HEK293 (cell line): ENCODE measurements at regions not wholly inside any gene's neighbourhood (a gene's known extent, or its start where the extent isn't known, plus 50 kb on each side); places are given as distances from the start of the nearest gene placed in this dataset.

Experiments
- CTCF ChIA-PET: fragments of 350-600 bp; formaldehyde crosslinking; extraction: SDS; loops from one replicate; lab custom pipeline; 2021; ENCODE audit warnings: antibody characterized with exemption; lab: Yijun Ruan, JAX
- POLR2A ChIA-PET: fragments of 300-600 bp; formaldehyde crosslinking; extraction: SDS; loops from one replicate; lab custom pipeline; 2020; ENCODE audit warnings: antibody characterized with exemption, inconsistent platforms; lab: Yijun Ruan, JAX
- H3K27ac ChIP-seq: fragments of 200-500 bp; sonication (Bioruptor generic); 2 replicates; pipeline ENCODE4 v1.5.1; 2014; ENCODE audit warnings: low read depth, low read length, control low read depth, inconsistent platforms; ENCODE audit errors: extremely low read depth
- H3K36me3 ChIP-seq, 2 experiments: fragments of 200-500 bp in 1 of 2; sonication (Bioruptor generic) in 1 of 2; 1 replicate in 1 of 2; 2 replicates in 1 of 2; pipeline ENCODE4 v1.5.1; 2014 to 2017; ENCODE audit warnings: inconsistent platforms in 2 of 2, low read length in 2 of 2; ENCODE audit not compliant: control insufficient read depth in 2 of 2, insufficient read depth in 1 of 2
- H3K4me1 ChIP-seq: fragments of 200-500 bp; sonication (Bioruptor generic); 2 replicates; pipeline ENCODE4 v1.5.1; 2014; ENCODE audit warnings: mild to moderate bottlenecking, low read length, inconsistent platforms; ENCODE audit not compliant: control insufficient read depth, insufficient read depth
- H3K4me3 ChIP-seq: 2 replicates; pipeline ENCODE4 v1.5.1; 2011; ENCODE audit warnings: low read depth, mild to moderate bottlenecking, control low read depth, low read length, moderate library complexity
- H3K9me3 ChIP-seq: fragments of 200-500 bp; sonication (Bioruptor generic); 2 replicates; pipeline ENCODE4 v1.5.1; 2014; ENCODE audit warnings: low read depth, low read length, inconsistent platforms; ENCODE audit not compliant: control insufficient read depth, insufficient read depth
- BCL11B ChIP-seq: fragments of 450-650 bp; formaldehyde crosslinking; IDR thresholded peaks from 2 replicates; pipeline ENCODE4 v1.5.1; 2016; ENCODE audit warnings: low read depth, missing biosample characterization, missing genetic modification characterization
- GLI4 ChIP-seq: fragments of 450-650 bp; formaldehyde crosslinking; IDR thresholded peaks from 2 replicates; pipeline ENCODE4 v1.5.1; 2016; ENCODE audit warnings: missing biosample characterization, missing genetic modification characterization
- GLIS2 ChIP-seq: fragments of 450-650 bp; formaldehyde crosslinking; IDR thresholded peaks from 2 replicates; pipeline ENCODE4 v1.5.1; 2016; ENCODE audit warnings: missing biosample characterization, missing genetic modification characterization
- KLF10 ChIP-seq: fragments of 450-650 bp; IDR thresholded peaks from 2 replicates; pipeline ENCODE4 v1.5.1; 2018; ENCODE audit warnings: missing biosample characterization, mild to moderate bottlenecking, missing genetic modification characterization
- PRDM1 ChIP-seq: fragments of 450-650 bp; formaldehyde crosslinking; IDR thresholded peaks from 2 replicates; pipeline ENCODE4; 2016; ENCODE audit warnings: missing biosample characterization, missing genetic modification characterization
- SALL2 ChIP-seq: fragments of 450-650 bp; formaldehyde crosslinking; IDR thresholded peaks from 2 replicates; pipeline ENCODE4 v1.5.0; 2017; ENCODE audit warnings: missing biosample characterization, mild to moderate bottlenecking, missing genetic modification characterization, borderline replicate concordance
- SCRT1 ChIP-seq: fragments of 450-650 bp; formaldehyde crosslinking; IDR thresholded peaks from 2 replicates; pipeline ENCODE4 v1.5.1; 2016; ENCODE audit warnings: missing biosample characterization, missing genetic modification characterization, borderline replicate concordance
- ZBTB10 ChIP-seq: fragments of 450-650 bp; formaldehyde crosslinking; IDR thresholded peaks from 2 replicates; pipeline ENCODE4 v1.5.1; 2016; ENCODE audit warnings: missing biosample characterization, missing genetic modification characterization
- ZBTB20 ChIP-seq: fragments of 450-650 bp; formaldehyde crosslinking; IDR thresholded peaks from 2 replicates; pipeline ENCODE4 v1.5.1; 2016; ENCODE audit warnings: missing biosample characterization, missing genetic modification characterization
- ZIC2 ChIP-seq: fragments of 450-650 bp; formaldehyde crosslinking; IDR thresholded peaks from 2 replicates; pipeline ENCODE4 v1.5.1; 2016; ENCODE audit warnings: missing biosample characterization, missing genetic modification characterization
- ZNF140 ChIP-seq: fragments of 450-650 bp; formaldehyde crosslinking; IDR thresholded peaks from 2 replicates; pipeline ENCODE4 v1.5.1; 2016; ENCODE audit warnings: missing biosample characterization, missing genetic modification characterization
- ZNF211 ChIP-seq: fragments of 450-650 bp; formaldehyde crosslinking; IDR thresholded peaks from 2 replicates; pipeline ENCODE4 v1.5.1; 2016; ENCODE audit warnings: low read depth, missing biosample characterization, missing genetic modification characterization
- ZNF221 ChIP-seq: fragments of 450-650 bp; formaldehyde crosslinking; IDR thresholded peaks from 2 replicates; pipeline ENCODE4 v1.5.1; 2017; ENCODE audit warnings: missing biosample characterization, missing genetic modification characterization, borderline replicate concordance
- ZNF24 ChIP-seq: fragments of 450-650 bp; formaldehyde crosslinking; IDR thresholded peaks from 2 replicates; pipeline ENCODE4 v1.5.1; 2016; ENCODE audit warnings: missing biosample characterization, missing genetic modification characterization
- ZNF311 ChIP-seq: fragments of 450-650 bp; formaldehyde crosslinking; IDR thresholded peaks from 2 replicates; pipeline ENCODE4 v1.5.1; 2017; ENCODE audit warnings: missing biosample characterization, missing genetic modification characterization, borderline replicate concordance
- ZNF529 ChIP-seq: fragments of 450-650 bp; formaldehyde crosslinking; IDR thresholded peaks from 2 replicates; pipeline ENCODE4 v1.5.1; 2017; ENCODE audit warnings: missing genetic modification characterization, missing biosample characterization; ENCODE audit not compliant: insufficient replicate concordance
- ZNF654 ChIP-seq: fragments of 450-650 bp; formaldehyde crosslinking; IDR thresholded peaks from 2 replicates; pipeline ENCODE4 v1.5.1; 2016; ENCODE audit warnings: low read depth, missing biosample characterization, missing genetic modification characterization
- ZNF776 ChIP-seq: fragments of 450-650 bp; formaldehyde crosslinking; IDR thresholded peaks from 2 replicates; pipeline ENCODE4 v1.5.0; 2017; ENCODE audit warnings: missing biosample characterization, missing genetic modification characterization, borderline replicate concordance
- TF ChIP-seq, protein P1 (sequence below): fragments of 450-650 bp; formaldehyde crosslinking; IDR thresholded peaks from 2 replicates; pipeline ENCODE4 v1.5.1; 2016; ENCODE audit warnings: missing biosample characterization, missing genetic modification characterization
- TF ChIP-seq, protein P2 (sequence below): fragments of 450-650 bp; formaldehyde crosslinking; IDR thresholded peaks from 2 replicates; pipeline ENCODE4 v1.5.1; 2016; ENCODE audit warnings: missing biosample characterization, missing genetic modification characterization

DNA sequence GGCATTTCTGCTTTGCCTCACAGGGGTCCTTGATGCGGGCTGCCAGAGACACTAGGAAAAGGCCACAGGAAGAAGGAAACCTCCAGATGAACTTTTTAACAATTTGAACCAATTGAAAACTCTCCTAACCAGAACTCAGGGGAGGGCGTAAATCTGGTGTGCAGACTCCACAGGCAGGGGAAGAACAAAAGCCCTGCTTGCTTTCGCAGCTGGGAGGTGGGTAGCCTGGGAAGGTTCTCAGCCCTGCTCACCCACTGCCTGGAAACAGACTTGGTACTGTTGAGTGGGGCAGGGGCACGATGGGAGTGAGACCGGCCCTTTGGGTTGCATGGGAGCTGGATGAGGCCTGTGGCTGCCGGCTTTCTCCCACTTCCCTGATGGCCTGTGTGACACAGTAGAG, 237.8 kb upstream of the TLE4 start:
- H3K9me3 ChIP-seq: no peaks in the 10 kb centered on the region
- no peaks in the 10 kb centered on the region for H3K36me3 ChIP-seq
- H3K27ac ChIP-seq: no peak overlapping the region
- TF ChIP-seq SALL2 (tag by site-specific recombination): no peak
- TF ChIP-seq GLI4 (tag by site-specific recombination): no peak
- no peak for TF ChIP-seq ZNF654 (tag by site-specific recombination)
- no peak for TF ChIP-seq ZNF529
- no peak for TF ChIP-seq ZNF311 (tag by site-specific recombination)
- TF ChIP-seq, protein P1, sequence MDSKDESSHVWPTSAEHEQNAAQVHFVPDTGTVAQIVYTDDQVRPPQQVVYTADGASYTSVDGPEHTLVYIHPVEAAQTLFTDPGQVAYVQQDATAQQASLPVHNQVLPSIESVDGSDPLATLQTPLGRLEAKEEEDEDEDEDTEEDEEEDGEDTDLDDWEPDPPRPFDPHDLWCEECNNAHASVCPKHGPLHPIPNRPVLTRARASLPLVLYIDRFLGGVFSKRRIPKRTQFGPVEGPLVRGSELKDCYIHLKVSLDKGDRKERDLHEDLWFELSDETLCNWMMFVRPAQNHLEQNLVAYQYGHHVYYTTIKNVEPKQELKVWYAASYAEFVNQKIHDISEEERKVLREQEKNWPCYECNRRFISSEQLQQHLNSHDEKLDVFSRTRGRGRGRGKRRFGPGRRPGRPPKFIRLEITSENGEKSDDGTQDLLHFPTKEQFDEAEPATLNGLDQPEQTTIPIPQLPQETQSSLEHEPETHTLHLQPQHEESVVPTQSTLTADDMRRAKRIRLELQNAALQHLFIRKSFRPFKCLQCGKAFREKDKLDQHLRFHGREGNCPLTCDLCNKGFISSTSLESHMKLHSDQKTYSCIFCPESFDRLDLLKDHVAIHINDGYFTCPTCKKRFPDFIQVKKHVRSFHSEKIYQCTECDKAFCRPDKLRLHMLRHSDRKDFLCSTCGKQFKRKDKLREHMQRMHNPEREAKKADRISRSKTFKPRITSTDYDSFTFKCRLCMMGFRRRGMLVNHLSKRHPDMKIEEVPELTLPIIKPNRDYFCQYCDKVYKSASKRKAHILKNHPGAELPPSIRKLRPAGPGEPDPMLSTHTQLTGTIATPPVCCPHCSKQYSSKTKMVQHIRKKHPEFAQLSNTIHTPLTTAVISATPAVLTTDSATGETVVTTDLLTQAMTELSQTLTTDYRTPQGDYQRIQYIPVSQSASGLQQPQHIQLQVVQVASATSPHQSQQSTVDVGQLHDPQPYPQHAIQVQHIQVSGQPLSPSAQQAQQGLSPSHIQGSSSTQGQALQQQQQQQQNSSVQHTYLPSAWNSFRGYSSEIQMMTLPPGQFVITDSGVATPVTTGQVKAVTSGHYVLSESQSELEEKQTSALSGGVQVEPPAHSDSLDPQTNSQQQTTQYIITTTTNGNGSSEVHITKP: no peak
- TF ChIP-seq ZNF776: no peak
- TF ChIP-seq PRDM1 (tag by site-specific recombination): no peak
- no peak for TF ChIP-seq ZBTB20 (tag by site-specific recombination)
- TF ChIP-seq KLF10 (tag by site-specific recombination): no peak
- no peak for TF ChIP-seq SCRT1 (tag by site-specific recombination)
- H3K4me1 ChIP-seq: no peaks in the 10 kb centered on the region
- ChIA-PET CTCF (interaction anchor here (0.7 to 1.0 kb wide), 2 partner anchors 9 to 73 kb away, joined by 3 read pairs; no protein-coding TSS in a partner anchor), POLR2A (no interaction called here)
- no peak overlapping the region for H3K4me3 ChIP-seq

DNA sequence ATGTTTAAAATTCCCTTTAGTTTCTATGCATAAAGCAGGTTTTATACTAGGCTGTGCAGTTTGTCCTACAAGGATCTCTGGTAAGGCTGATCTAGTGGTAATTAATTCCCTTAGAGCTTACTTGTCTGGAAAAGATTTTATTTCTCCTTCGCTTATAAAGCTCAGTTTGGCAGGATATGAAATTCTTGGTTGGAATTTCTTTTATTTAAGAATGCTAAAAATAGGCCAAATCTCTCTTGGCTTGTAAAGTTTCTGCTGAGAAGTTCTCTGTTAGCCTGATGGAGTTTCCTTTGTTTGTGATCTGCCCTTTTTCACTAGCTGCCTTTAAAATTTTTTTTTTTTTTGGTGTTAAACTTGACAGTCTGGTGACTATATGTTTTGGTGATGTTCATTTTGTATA, 237.1 kb upstream of the TLE4 start:
- H3K4me3 ChIP-seq: no peak overlapping the region
- H3K9me3 ChIP-seq: no peaks in the 10 kb centered on the region
- TF ChIP-seq ZNF24 (tag by site-specific recombination) (no peak), ZNF140 (tag by site-specific recombination) (no peak), BCL11B (tag by site-specific recombination) (no peak), ZIC2 (no peak), ZNF211 (no peak), ZBTB10 (tag by site-specific recombination) (no peak), ZNF221 (tag by site-specific recombination) (no peak), GLIS2 (tag by site-specific recombination) (no peak), ZNF529 (no peak)
- TF ChIP-seq, protein P2, sequence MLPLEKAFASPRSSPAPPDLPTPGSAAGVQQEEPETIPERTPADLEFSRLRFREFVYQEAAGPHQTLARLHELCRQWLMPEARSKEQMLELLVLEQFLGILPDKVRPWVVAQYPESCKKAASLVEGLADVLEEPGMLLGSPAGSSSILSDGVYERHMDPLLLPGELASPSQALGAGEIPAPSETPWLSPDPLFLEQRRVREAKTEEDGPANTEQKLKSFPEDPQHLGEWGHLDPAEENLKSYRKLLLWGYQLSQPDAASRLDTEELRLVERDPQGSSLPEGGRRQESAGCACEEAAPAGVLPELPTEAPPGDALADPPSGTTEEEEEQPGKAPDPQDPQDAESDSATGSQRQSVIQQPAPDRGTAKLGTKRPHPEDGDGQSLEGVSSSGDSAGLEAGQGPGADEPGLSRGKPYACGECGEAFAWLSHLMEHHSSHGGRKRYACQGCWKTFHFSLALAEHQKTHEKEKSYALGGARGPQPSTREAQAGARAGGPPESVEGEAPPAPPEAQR (tag by site-specific recombination): no peak
- no peak overlapping the region for H3K27ac ChIP-seq
- H3K36me3 ChIP-seq: no peaks in the 10 kb centered on the region
- H3K4me1 ChIP-seq: no peaks in the 10 kb centered on the region
- POLR2A ChIA-PET: no interaction called here
- CTCF ChIA-PET: interaction anchor here (0.6 to 1.0 kb wide), 4 partner anchors 10 to 782 kb away, joined by 3 to 4 read pairs (median 4); no protein-coding TSS in a partner anchor
